ENCODE measurements at regions not wholly inside any gene's neighbourhood (a gene's known extent, or its start where the extent isn't known, plus 50 kb on each side); places are given as distances from the start of the nearest gene placed in this dataset.

GRCh38 chr13:83365723-83366122, 516.6 kb downstream of the SLITRK1 start:
- no peak overlapping the region for H3K4me3 ChIP-seq (replicated peaks in 1 of 3; ENCODE audit: insufficient read depth in 1 of 3, low read depth in 1 of 3, low read length in 3 of 3)
- H3K9ac ChIP-seq (replicated peaks; ENCODE audit: extremely low read depth, insufficient read depth, low read length): no peak overlapping the region
- intact Hi-C loops (cut with micrococcal nuclease): loop anchor here (10.0 kb wide), 1 partner anchor 379 kb away; no protein-coding TSS in a partner anchor
- no peaks in the 10 kb centered on the region for H3K9me1 ChIP-seq (replicated peaks; ENCODE audit: control insufficient read depth, extremely low read depth, insufficient read depth, low read length)
- H3K4me2 ChIP-seq (ENCODE audit: insufficient read depth, low read length): no peak overlapping the region
- H3K79me2 ChIP-seq (ENCODE audit: control insufficient read depth, insufficient read depth, low read length): no peaks in the 10 kb centered on the region
- H2AFZ ChIP-seq (ENCODE audit: low read depth, low read length): no peak overlapping the region
- dilution Hi-C loops (cut with MboI; ENCODE audit: extremely low pct_ligation_motif_present, low sequenced_read_pairs): no loop called here
- DNase-seq (ENCODE audit: low read depth, low spot score) (no peak), FAIRE-seq (no peak)
- H3K9me3 ChIP-seq (replicated peaks; ENCODE audit: control insufficient read depth, insufficient read depth, low read length): peaks cover 3% of the 10 kb centered on the region
- H3K4me1 ChIP-seq (ENCODE audit: control insufficient read depth, extremely low read depth, insufficient read depth, low read length): no peaks in the 10 kb centered on the region
- TF ChIP-seq CTCF (IDR thresholded peaks at IDR 0.05; ENCODE audit: extremely low read depth in 1 of 2, insufficient read depth in 1 of 2, low read depth in 1 of 2, low read length in 2 of 2): no peak
- TF ChIP-seq EZH2 (IDR thresholded peaks at IDR 0.05; ENCODE audit: borderline replicate concordance, low read depth, low read length, severe bottlenecking): no peak
- no peak for TF ChIP-seq MAX (IDR thresholded peaks at IDR 0.05; ENCODE audit: insufficient read depth, insufficient read length)
- TF ChIP-seq JUN (IDR thresholded peaks at IDR 0.05; ENCODE audit: borderline replicate concordance, insufficient read depth, insufficient read length, low read depth): no peak
- H3K27me3 ChIP-seq (ENCODE audit: control insufficient read depth in 2 of 2, insufficient read depth in 2 of 2, low read length in 2 of 2): no peaks in the 10 kb centered on the region
- H4K20me1 ChIP-seq (replicated peaks; ENCODE audit: control insufficient read depth, extremely low read depth, insufficient read depth, low read length): no peaks in the 10 kb centered on the region
- ChIA-PET CTCF (no interaction called here), POLR2A (no interaction called here)
- BruUV-seq (replicated peaks): no TSS peak
- H3K27ac ChIP-seq (ENCODE audit: insufficient read depth, low read depth, low read length): no peak overlapping the region
- H3K36me3 ChIP-seq (ENCODE audit: control insufficient read depth in 2 of 2, extremely low read depth in 1 of 2, insufficient read depth in 2 of 2, low read length in 2 of 2): no peaks in the 10 kb centered on the region

- intact Hi-C loops (cut with micrococcal nuclease): no loop called here
Measured at GRCh38 chr13:83355041-83355440, 527.2 kb downstream of the SLITRK1 start.

More at GRCh38 chr13:83355041-83355440, 527.2 kb downstream of the SLITRK1 start:
- dilution Hi-C loops (cut with MboI; ENCODE audit: extremely low pct_ligation_motif_present, low sequenced_read_pairs): no loop called here
- no peaks in the 10 kb centered on the region for H4K20me1 ChIP-seq (replicated peaks; ENCODE audit: control insufficient read depth, extremely low read depth, insufficient read depth, low read length)
- no peak overlapping the region for H3K4me3 ChIP-seq (replicated peaks in 1 of 3; ENCODE audit: insufficient read depth in 1 of 3, low read depth in 1 of 3, low read length in 3 of 3)
- H3K9me1 ChIP-seq (replicated peaks; ENCODE audit: control insufficient read depth, extremely low read depth, insufficient read depth, low read length): no peaks in the 10 kb centered on the region
- H3K27me3 ChIP-seq (ENCODE audit: control insufficient read depth in 2 of 2, insufficient read depth in 2 of 2, low read length in 2 of 2): no peaks in the 10 kb centered on the region
- no peaks in the 10 kb centered on the region for H3K36me3 ChIP-seq (ENCODE audit: control insufficient read depth in 2 of 2, extremely low read depth in 1 of 2, insufficient read depth in 2 of 2, low read length in 2 of 2)
- H3K4me1 ChIP-seq (ENCODE audit: control insufficient read depth, extremely low read depth, insufficient read depth, low read length): no peaks in the 10 kb centered on the region
- DNase-seq (ENCODE audit: low read depth, low spot score): no peak
- TF ChIP-seq FOS (IDR thresholded peaks at IDR 0.05; ENCODE audit: borderline replicate concordance, insufficient read depth, low read length) (no peak), MAX (IDR thresholded peaks at IDR 0.05; ENCODE audit: insufficient read depth, insufficient read length) (no peak), JUN (IDR thresholded peaks at IDR 0.05; ENCODE audit: borderline replicate concordance, insufficient read depth, insufficient read length, low read depth) (no peak), MYC (IDR thresholded peaks at IDR 0.05; ENCODE audit: low read depth, low read length) (no peak), POLR2AphosphoS5 (IDR thresholded peaks at IDR 0.05; ENCODE audit: insufficient read depth, low read depth, low read length) (no peak)
- no peak overlapping the region for H3K9ac ChIP-seq (replicated peaks; ENCODE audit: extremely low read depth, insufficient read depth, low read length)
- FAIRE-seq: no peak
- H3K4me2 ChIP-seq (ENCODE audit: insufficient read depth, low read length): no peak overlapping the region
- H3K9me3 ChIP-seq (replicated peaks; ENCODE audit: control insufficient read depth, insufficient read depth, low read length): no peaks in the 10 kb centered on the region
- no TSS peak for BruUV-seq (replicated peaks)
- POLR2A ChIA-PET: no interaction called here
- H2AFZ ChIP-seq (ENCODE audit: low read depth, low read length): no peak overlapping the region
- no peaks in the 10 kb centered on the region for H3K79me2 ChIP-seq (ENCODE audit: control insufficient read depth, insufficient read depth, low read length)
- H3K27ac ChIP-seq (ENCODE audit: insufficient read depth, low read depth, low read length): no peak overlapping the region
- CTCF ChIA-PET: no interaction called here

Measured in endothelial cell of umbilical vein (primary cell).